HEK293 (cell line): ENCODE measurements at regions not wholly inside any gene's neighbourhood (a gene's known extent, or its start where the extent isn't known, plus 50 kb on each side); places are given as distances from the start of the nearest gene placed in this dataset.
A peak's percentile ranks its signal among the peaks of the same experiment; 100 is the strongest.

Source experiments
- CTCF ChIA-PET: fragments of 350-600 bp; formaldehyde crosslinking; extraction: SDS; loops from one replicate; lab custom pipeline; 2021; ENCODE audit warnings: antibody characterized with exemption; lab: Yijun Ruan, JAX
- POLR2A ChIA-PET: fragments of 300-600 bp; formaldehyde crosslinking; extraction: SDS; loops from one replicate; lab custom pipeline; 2020; ENCODE audit warnings: antibody characterized with exemption, inconsistent platforms; lab: Yijun Ruan, JAX
- H3K27ac ChIP-seq: fragments of 200-500 bp; sonication (Bioruptor generic); 2 replicates; pipeline ENCODE4 v1.5.1; 2014; ENCODE audit warnings: low read depth, low read length, control low read depth, inconsistent platforms; ENCODE audit errors: extremely low read depth
- H3K36me3 ChIP-seq, 2 experiments: fragments of 200-500 bp in 1 of 2; sonication (Bioruptor generic) in 1 of 2; 1 replicate in 1 of 2; 2 replicates in 1 of 2; pipeline ENCODE4 v1.5.1; 2014 to 2017; ENCODE audit warnings: inconsistent platforms in 2 of 2, low read length in 2 of 2; ENCODE audit not compliant: control insufficient read depth in 2 of 2, insufficient read depth in 1 of 2
- H3K4me1 ChIP-seq: fragments of 200-500 bp; sonication (Bioruptor generic); 2 replicates; pipeline ENCODE4 v1.5.1; 2014; ENCODE audit warnings: mild to moderate bottlenecking, low read length, inconsistent platforms; ENCODE audit not compliant: control insufficient read depth, insufficient read depth
- H3K4me3 ChIP-seq: 2 replicates; pipeline ENCODE4 v1.5.1; 2011; ENCODE audit warnings: low read depth, mild to moderate bottlenecking, control low read depth, low read length, moderate library complexity
- H3K9me3 ChIP-seq: fragments of 200-500 bp; sonication (Bioruptor generic); 2 replicates; pipeline ENCODE4 v1.5.1; 2014; ENCODE audit warnings: low read depth, low read length, inconsistent platforms; ENCODE audit not compliant: control insufficient read depth, insufficient read depth
- BCL11B ChIP-seq: fragments of 450-650 bp; formaldehyde crosslinking; IDR thresholded peaks from 2 replicates; pipeline ENCODE4 v1.5.1; 2016; ENCODE audit warnings: low read depth, missing biosample characterization, missing genetic modification characterization
- SCRT1 ChIP-seq: fragments of 450-650 bp; formaldehyde crosslinking; IDR thresholded peaks from 2 replicates; pipeline ENCODE4 v1.5.1; 2016; ENCODE audit warnings: missing biosample characterization, missing genetic modification characterization, borderline replicate concordance
- TCF7L2 ChIP-seq: IDR thresholded peaks from 2 replicates; pipeline ENCODE4 v1.6.1; 2011; ENCODE audit warnings: low read depth, mild to moderate bottlenecking, inconsistent platforms, low read length, moderate library complexity, borderline replicate concordance
- YY1 ChIP-seq: fragments of 450-650 bp; formaldehyde crosslinking; IDR thresholded peaks from 2 replicates; pipeline ENCODE4 v1.5.1; 2018; ENCODE audit warnings: missing biosample characterization, missing genetic modification characterization
- ZBTB48 ChIP-seq: fragments of 450-650 bp; formaldehyde crosslinking; IDR thresholded peaks from 2 replicates; pipeline ENCODE4 v1.5.1; 2016; ENCODE audit warnings: missing biosample characterization, missing genetic modification characterization
- ZNF133 ChIP-seq: fragments of 450-650 bp; formaldehyde crosslinking; IDR thresholded peaks from 2 replicates; pipeline ENCODE4 v1.5.1; 2016; ENCODE audit warnings: missing biosample characterization, missing genetic modification characterization
- ZNF302 ChIP-seq: fragments of 450-650 bp; formaldehyde crosslinking; IDR thresholded peaks from 2 replicates; pipeline ENCODE4 v1.5.1; 2016; ENCODE audit warnings: missing biosample characterization, missing genetic modification characterization, low read depth
- ZNF341 ChIP-seq: fragments of 450-650 bp; formaldehyde crosslinking; IDR thresholded peaks from 2 replicates; pipeline ENCODE4; 2016; ENCODE audit warnings: low read depth, missing biosample characterization, missing genetic modification characterization
- ZNF350 ChIP-seq: fragments of 450-650 bp; formaldehyde crosslinking; IDR thresholded peaks from 2 replicates; pipeline ENCODE4 v1.5.0; 2017; ENCODE audit warnings: missing biosample characterization, mild to moderate bottlenecking, missing genetic modification characterization
- ZNF529 ChIP-seq: fragments of 450-650 bp; formaldehyde crosslinking; IDR thresholded peaks from 2 replicates; pipeline ENCODE4 v1.5.1; 2017; ENCODE audit warnings: missing genetic modification characterization, missing biosample characterization; ENCODE audit not compliant: insufficient replicate concordance
- ZNF571 ChIP-seq: fragments of 450-650 bp; formaldehyde crosslinking; IDR thresholded peaks from 2 replicates; pipeline ENCODE4 v1.5.0; 2017; ENCODE audit warnings: missing biosample characterization, missing genetic modification characterization
- ZNF670 ChIP-seq: fragments of 450-650 bp; formaldehyde crosslinking; IDR thresholded peaks from 2 replicates; pipeline ENCODE4 v1.5.1; 2016; ENCODE audit warnings: missing biosample characterization, missing genetic modification characterization, low read depth
- ZNF704 ChIP-seq: fragments of 450-650 bp; formaldehyde crosslinking; IDR thresholded peaks from 2 replicates; pipeline ENCODE4 v1.5.1; 2016; ENCODE audit warnings: missing biosample characterization, missing genetic modification characterization
- ZSCAN4 ChIP-seq: fragments of 450-650 bp; formaldehyde crosslinking; IDR thresholded peaks from 2 replicates; pipeline ENCODE4 v1.5.1; 2017; ENCODE audit warnings: missing biosample characterization, missing genetic modification characterization

GRCh38 chr6:91634791-91635190, 1047.9 kb upstream of the MAP3K7 start (continued):
- TF ChIP-seq ZBTB48 (tag by site-specific recombination) (no peak), ZNF529 (tag by site-specific recombination) (no peak)

- TF ChIP-seq ZNF133 = no peak
- TF ChIP-seq ZSCAN4 (tag by site-specific recombination) = 0 out of 2 replicates have a peak, but pooled peaks have one; percentile 39
- no peak for TF ChIP-seq ZNF302 (tag by site-specific recombination)
- POLR2A ChIA-PET = no interaction called here
- Histone ChIP-seq H3K4me3 (no peak overlapping the region), H3K27ac (no peak overlapping the region), H3K4me1 (no peaks in the 10 kb centered on the region), H3K9me3 (no peaks in the 10 kb centered on the region), H3K36me3 (no peaks in the 10 kb centered on the region)
- CTCF ChIA-PET = no interaction called here
These were observed 1046.7 kb upstream of the MAP3K7 start for GRCh38 chr6:91633374-91634111.

- ChIA-PET CTCF (no interaction called here), POLR2A (no interaction called here)
- no peaks in the 10 kb centered on the region for H3K4me1 ChIP-seq
- no peaks in the 10 kb centered on the region for H3K9me3 ChIP-seq
- no peak overlapping the region for H3K4me3 ChIP-seq
- no peaks in the 10 kb centered on the region for H3K36me3 ChIP-seq
- H3K27ac ChIP-seq = no peak overlapping the region
- TF ChIP-seq ZNF704 (tag by site-specific recombination) (no peak), YY1 (no peak), ZNF341 (tag by site-specific recombination) (no peak), BCL11B (tag by site-specific recombination) (no peak), TCF7L2 (no peak), ZNF302 (tag by site-specific recombination) (no peak)
These were observed 1045.4 kb upstream of the MAP3K7 start for GRCh38 chr6:91632308-91632707.

GRCh38 chr6:91631227-91631626, 1044.4 kb upstream of the MAP3K7 start:
- TF ChIP-seq ZNF350 = no peak
- TF ChIP-seq ZNF670 = no peak
- TF ChIP-seq, all 188 proteins: peak for 0
- ChIA-PET POLR2A (no interaction called here), CTCF (no interaction called here)
- no peak overlapping the region for H3K4me3 ChIP-seq
- H3K9me3 ChIP-seq = no peaks in the 10 kb centered on the region
- no peaks in the 10 kb centered on the region for H3K4me1 ChIP-seq
- no peak overlapping the region for H3K27ac ChIP-seq
- no peaks in the 10 kb centered on the region for H3K36me3 ChIP-seq

- TF ChIP-seq ZNF571 = no peak
- 0 out of 2 replicates have a peak, but pooled peaks have one; percentile 52 for TF ChIP-seq SCRT1
- Histone ChIP-seq H3K9me3 (no peaks in the 10 kb centered on the region), H3K4me3 (no peak overlapping the region), H3K36me3 (no peaks in the 10 kb centered on the region), H3K27ac (no peak overlapping the region), H3K4me1 (no peaks in the 10 kb centered on the region)
- CTCF ChIA-PET = no interaction called here
- POLR2A ChIA-PET = no interaction called here
These were observed 1040.0 kb upstream of the MAP3K7 start for GRCh38 chr6:91626911-91627310.
